MM.1S (cell line): ENCODE measurements at regions not wholly inside any gene's neighbourhood (a gene's known extent, or its start where the extent isn't known, plus 50 kb on each side); places are given as distances from the start of the nearest gene placed in this dataset.

Experiments
- DNase-seq: peaks from one replicate; pipeline ENCODE4 v3.0.0-alpha.2; 2015
- H2AFZ ChIP-seq: fragments of 300-600 bp; sonication (generic); 2 replicates; pipeline ENCODE4 v1.6.0; 2016; ENCODE audit warnings: antibody characterized with exemption, low read length
- H3F3A ChIP-seq: fragments of 300-600 bp; sonication (generic); 2 replicates; pipeline ENCODE4 v1.6.1; 2016; ENCODE audit warnings: mild to moderate bottlenecking, antibody characterized with exemption, low read length, moderate library complexity, mixed read lengths; ENCODE audit not compliant: insufficient read depth
- H3K27ac ChIP-seq: fragments of 300-600 bp; sonication (generic); 2 replicates; pipeline ENCODE4 v1.5.1; 2016; ENCODE audit warnings: mild to moderate bottlenecking, low read length
- H3K27me3 ChIP-seq: fragments of 300-600 bp; sonication (generic); replicated peaks from 2 replicates; pipeline ENCODE4 v1.6.0; 2016; ENCODE audit warnings: low read length; ENCODE audit not compliant: insufficient read depth
- H3K36me3 ChIP-seq: fragments of 300-600 bp; sonication (generic); replicated peaks from 2 replicates; pipeline ENCODE4 v1.6.1; 2016; ENCODE audit warnings: mild to moderate bottlenecking, low read length, mixed read lengths; ENCODE audit not compliant: insufficient read depth
- H3K4me1 ChIP-seq: fragments of 300-600 bp; sonication (generic); 2 replicates; pipeline ENCODE4 v1.6.1; 2016; ENCODE audit warnings: low read length, mixed read lengths
- H3K4me2 ChIP-seq: fragments of 300-600 bp; sonication (generic); 2 replicates; pipeline ENCODE4 v1.6.0; 2016; ENCODE audit warnings: low read depth, low read length
- H3K4me3 ChIP-seq: fragments of 300-600 bp; sonication (generic); 2 replicates; pipeline ENCODE4 v1.5.1; 2016; ENCODE audit warnings: low read length, mixed read lengths
- H3K79me2 ChIP-seq: fragments of 300-600 bp; sonication (generic); 2 replicates; pipeline ENCODE4 v1.6.1; 2016; ENCODE audit warnings: mixed run types, low read length, mixed read lengths
- H3K9ac ChIP-seq: fragments of 300-600 bp; sonication (generic); 2 replicates; pipeline ENCODE4 v1.6.1; 2016; ENCODE audit warnings: low read length, mixed read lengths
- H3K9me2 ChIP-seq: fragments of 300-600 bp; sonication (generic); replicated peaks from 2 replicates; pipeline ENCODE4 v1.6.1; 2016; ENCODE audit warnings: mild to moderate bottlenecking, low read length, mixed read lengths; ENCODE audit not compliant: insufficient read depth
- H3K9me3 ChIP-seq: fragments of 300-600 bp; sonication (generic); replicated peaks from 2 replicates; pipeline ENCODE4 v1.6.1; 2016; ENCODE audit warnings: mild to moderate bottlenecking, low read length, mixed read lengths; ENCODE audit not compliant: insufficient read depth
- H4K20me1 ChIP-seq: fragments of 300-600 bp; sonication (generic); 2 replicates; pipeline ENCODE4 v1.6.1; 2016; ENCODE audit warnings: mild to moderate bottlenecking, low read length, moderate library complexity, mixed read lengths; ENCODE audit not compliant: insufficient read depth
- EZH2 ChIP-seq: fragments of 300-600 bp; sonication (generic); optimal IDR thresholded peaks from 2 replicates; pipeline ENCODE3; 2017; ENCODE audit warnings: low read depth, mild to moderate bottlenecking, antibody characterized with exemption, low read length, mixed read lengths
- EZH2phosphoT487 ChIP-seq: fragments of 300-600 bp; sonication (generic); IDR thresholded peaks from 2 replicates; pipeline ENCODE4 v1.6.1; 2018; ENCODE audit warnings: antibody characterized with exemption, low read length
- TF ChIP-seq, protein P1 (sequence below): fragments of 300-600 bp; sonication (generic); IDR thresholded peaks from 2 replicates; pipeline ENCODE4 v1.5.1; 2016; ENCODE audit warnings: antibody characterized with exemption, low read length, mixed read lengths

DNA sequence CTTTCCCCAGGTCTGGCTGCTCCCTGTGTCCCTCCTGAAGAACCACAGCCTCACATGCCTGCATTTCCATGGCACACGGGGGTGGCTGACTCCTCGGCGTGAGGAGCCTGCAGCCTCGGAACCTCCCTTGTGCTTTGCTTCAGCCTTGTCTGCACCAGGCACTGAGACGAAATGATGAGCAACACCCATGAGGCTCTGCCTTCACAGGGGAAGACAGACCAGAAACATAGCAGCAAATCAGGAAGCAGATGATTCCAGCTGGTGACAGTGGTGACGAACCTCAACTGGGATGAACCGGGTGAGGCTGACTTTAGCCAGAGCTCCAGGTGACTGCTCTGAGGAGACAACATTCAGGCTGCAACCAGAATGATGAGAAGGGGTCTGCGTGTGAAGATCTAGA lies 84.5 kb upstream of the SMNDC1 start:
- Histone ChIP-seq H4K20me1 (no peaks in the 10 kb centered on the region), H3K79me2 (no peaks in the 10 kb centered on the region), H3K4me3 (no peak overlapping the region), H3F3A (peaks cover 26% of the 10 kb centered on the region), H3K9me3 (no peaks in the 10 kb centered on the region), H3K27me3 (no peaks in the 10 kb centered on the region), H3K9ac (no peak overlapping the region), H3K36me3 (no peaks in the 10 kb centered on the region), H3K4me2 (no peak overlapping the region), H2AFZ (no peak overlapping the region), H3K27ac (peak overlapping the region; percentile 99; the same call in 1 of the 2 replicates), H3K9me2 (no peaks in the 10 kb centered on the region), H3K4me1 (peaks cover 46% of the 10 kb centered on the region)
- TF ChIP-seq EZH2 (no peak), EZH2phosphoT487 (no peak)
- TF ChIP-seq, protein P1, sequence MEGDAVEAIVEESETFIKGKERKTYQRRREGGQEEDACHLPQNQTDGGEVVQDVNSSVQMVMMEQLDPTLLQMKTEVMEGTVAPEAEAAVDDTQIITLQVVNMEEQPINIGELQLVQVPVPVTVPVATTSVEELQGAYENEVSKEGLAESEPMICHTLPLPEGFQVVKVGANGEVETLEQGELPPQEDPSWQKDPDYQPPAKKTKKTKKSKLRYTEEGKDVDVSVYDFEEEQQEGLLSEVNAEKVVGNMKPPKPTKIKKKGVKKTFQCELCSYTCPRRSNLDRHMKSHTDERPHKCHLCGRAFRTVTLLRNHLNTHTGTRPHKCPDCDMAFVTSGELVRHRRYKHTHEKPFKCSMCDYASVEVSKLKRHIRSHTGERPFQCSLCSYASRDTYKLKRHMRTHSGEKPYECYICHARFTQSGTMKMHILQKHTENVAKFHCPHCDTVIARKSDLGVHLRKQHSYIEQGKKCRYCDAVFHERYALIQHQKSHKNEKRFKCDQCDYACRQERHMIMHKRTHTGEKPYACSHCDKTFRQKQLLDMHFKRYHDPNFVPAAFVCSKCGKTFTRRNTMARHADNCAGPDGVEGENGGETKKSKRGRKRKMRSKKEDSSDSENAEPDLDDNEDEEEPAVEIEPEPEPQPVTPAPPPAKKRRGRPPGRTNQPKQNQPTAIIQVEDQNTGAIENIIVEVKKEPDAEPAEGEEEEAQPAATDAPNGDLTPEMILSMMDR = no peak
- DNase-seq = no peak

DNA sequence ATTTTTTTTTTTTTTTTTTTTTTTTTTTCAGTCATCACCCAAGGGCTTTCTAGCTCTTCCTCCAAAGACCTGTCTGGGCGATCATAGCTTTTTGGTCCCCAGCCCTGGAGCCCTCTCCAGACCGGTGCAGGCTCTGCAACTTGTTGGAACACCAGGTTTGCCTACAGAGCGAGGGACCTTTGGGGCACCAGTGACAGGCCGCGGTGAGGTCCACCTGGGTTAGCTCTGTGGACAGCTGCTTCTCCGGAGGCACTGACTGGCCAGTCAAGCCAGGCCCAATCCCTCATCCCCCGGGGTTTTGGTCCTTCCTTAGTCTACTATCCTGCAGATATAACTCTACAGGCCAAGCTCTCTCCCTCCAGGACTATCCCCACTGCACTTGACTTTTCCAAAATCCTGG lies 86.8 kb upstream of the SMNDC1 start:
- Histone ChIP-seq H3K27me3 (no peaks in the 10 kb centered on the region), H3K9me2 (no peaks in the 10 kb centered on the region), H3K27ac (no peak overlapping the region), H3F3A (peaks cover 40% of the 10 kb centered on the region), H3K9ac (no peak overlapping the region), H2AFZ (no peak overlapping the region), H3K4me2 (no peak overlapping the region), H3K9me3 (no peaks in the 10 kb centered on the region), H3K36me3 (no peaks in the 10 kb centered on the region), H4K20me1 (no peaks in the 10 kb centered on the region), H3K79me2 (no peaks in the 10 kb centered on the region), H3K4me1 (peaks cover 65% of the 10 kb centered on the region), H3K4me3 (no peak overlapping the region)
- no peak for DNase-seq
- TF ChIP-seq EZH2phosphoT487 (no peak), EZH2 (no peak)
- TF ChIP-seq, protein P1 = no peak

DNA sequence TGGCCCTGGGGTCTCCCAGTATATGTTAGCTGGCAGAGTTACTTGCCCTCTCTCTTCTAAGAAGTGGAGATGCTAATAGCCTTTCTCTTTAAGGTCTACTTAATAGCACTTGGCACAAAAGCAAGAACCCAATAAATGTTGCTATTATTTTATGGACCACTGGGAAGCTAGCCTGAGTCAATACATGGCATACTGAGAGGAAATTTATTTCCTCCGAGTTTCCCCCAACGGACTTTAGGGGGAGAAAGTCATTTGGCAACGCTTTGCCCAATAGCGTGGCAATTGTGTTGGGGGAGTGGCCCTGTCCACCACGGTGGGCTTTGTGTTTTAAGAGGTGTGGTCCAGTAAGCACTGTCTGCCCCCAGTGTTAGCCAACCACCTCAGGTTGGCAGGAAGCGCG lies 87.4 kb upstream of the SMNDC1 start:
- Histone ChIP-seq H3K4me3 (no peak overlapping the region), H3K36me3 (no peaks in the 10 kb centered on the region), H3K9me3 (no peaks in the 10 kb centered on the region), H3F3A (peaks cover 43% of the 10 kb centered on the region), H4K20me1 (no peaks in the 10 kb centered on the region), H3K27me3 (no peaks in the 10 kb centered on the region), H3K9ac (no peak overlapping the region), H3K4me2 (no peak overlapping the region), H3K79me2 (no peaks in the 10 kb centered on the region), H3K27ac (no peak overlapping the region), H3K4me1 (peaks cover 66% of the 10 kb centered on the region), H2AFZ (no peak overlapping the region), H3K9me2 (no peaks in the 10 kb centered on the region)
- TF ChIP-seq EZH2 = no peak
- TF ChIP-seq, protein P1 = no peak
- TF ChIP-seq EZH2phosphoT487 = no peak
- DNase-seq = no peak
